GM23338 (cell line): ENCODE measurements at regions not wholly inside any gene's neighbourhood (a gene's known extent, or its start where the extent isn't known, plus 50 kb on each side); places are given as distances from the start of the nearest gene placed in this dataset.

Experiments used
- ATAC-seq: fragments of 200-7000 bp; cut with Tn5 transposase; 3 replicates; pipeline ENCODE4 v1.9.1; 2020
- DNase-seq: peaks from one replicate; pipeline ENCODE4 v3.0.0-alpha.2; 2015; ENCODE audit warnings: low spot score
- H2AFZ ChIP-seq: fragments of 200-600 bp; sonication (generic); 2 replicates; pipeline ENCODE4 v1.8.0; 2016; ENCODE audit warnings: antibody characterized with exemption, mild to moderate bottlenecking, moderate library complexity
- H3F3A ChIP-seq: fragments of 200-600 bp; sonication (generic); replicated peaks from 2 replicates; pipeline ENCODE4 v1.8.0; 2017; ENCODE audit warnings: antibody characterized with exemption, mixed run types, low read depth
- H3K27ac ChIP-seq: fragments of 200-600 bp; sonication (generic); 2 replicates; pipeline ENCODE4 v1.6.1; 2016; ENCODE audit warnings: low read depth
- H3K27me3 ChIP-seq: fragments of 200-600 bp; sonication (generic); 2 replicates; pipeline ENCODE4 v1.8.0; 2016; ENCODE audit warnings: mild to moderate bottlenecking, mixed run types, moderate library complexity; ENCODE audit not compliant: insufficient read depth
- H3K36me3 ChIP-seq: fragments of 200-600 bp; sonication (generic); 2 replicates; pipeline ENCODE4 v1.8.0; 2016; ENCODE audit warnings: mild to moderate bottlenecking; ENCODE audit not compliant: insufficient read depth
- H3K4me1 ChIP-seq: fragments of 200-600 bp; sonication (generic); 2 replicates; pipeline ENCODE4 v1.8.0; 2016; ENCODE audit warnings: mild to moderate bottlenecking, moderate library complexity; ENCODE audit not compliant: insufficient read depth
- H3K4me2 ChIP-seq: fragments of 200-600 bp; sonication (generic); 2 replicates; pipeline ENCODE4 v1.7.1; 2017; ENCODE audit warnings: mixed run types
- H3K4me3 ChIP-seq: fragments of 200-600 bp; sonication (generic); 2 replicates; pipeline ENCODE4 v1.6.1; 2016; ENCODE audit warnings: mixed run types
- H3K79me2 ChIP-seq: fragments of 200-600 bp; sonication (generic); replicated peaks from 2 replicates; pipeline ENCODE4 v1.8.0; 2017; ENCODE audit warnings: mild to moderate bottlenecking; ENCODE audit not compliant: insufficient read depth
- H3K9me2 ChIP-seq: fragments of 200-600 bp; sonication (generic); 2 replicates; pipeline ENCODE4 v1.8.0; 2017; ENCODE audit not compliant: insufficient read depth
- H4K20me1 ChIP-seq: fragments of 200-600 bp; sonication (generic); replicated peaks from 2 replicates; pipeline ENCODE4 v1.8.0; 2017; ENCODE audit warnings: mild to moderate bottlenecking; ENCODE audit not compliant: insufficient read depth
- H3K27ac Mint-ChIP-seq: 2 replicates; pipeline ENCODE4 v1.8.0; 2020; ENCODE audit warnings: inconsistent platforms, mild to moderate bottlenecking, moderate library complexity, mixed read lengths
- H3K27me3 Mint-ChIP-seq: 3 replicates; pipeline ENCODE4 v1.8.0; 2022; ENCODE audit warnings: low read depth, mild to moderate bottlenecking, moderate library complexity, mixed read lengths, inconsistent platforms; ENCODE audit not compliant: insufficient read depth, poor library complexity
- H3K36me3 Mint-ChIP-seq: 3 replicates; pipeline ENCODE4 v1.8.0; 2021; ENCODE audit warnings: low read depth, mild to moderate bottlenecking, inconsistent platforms, moderate library complexity, mixed read lengths
- H3K4me1 Mint-ChIP-seq: 3 replicates; pipeline ENCODE4 v1.8.0; 2020; ENCODE audit warnings: mild to moderate bottlenecking, inconsistent platforms, mixed read lengths
- H3K4me3 Mint-ChIP-seq: 3 replicates; pipeline ENCODE4 v1.8.0; 2021; ENCODE audit warnings: moderate library complexity, mild to moderate bottlenecking, inconsistent platforms, mixed read lengths
- H3K9me3 Mint-ChIP-seq: 3 replicates; pipeline ENCODE4 v1.8.0; 2020; ENCODE audit warnings: moderate library complexity, mild to moderate bottlenecking, inconsistent platforms, mixed read lengths
- CREB1 ChIP-seq: fragments of 250-450 bp; sonication (Bioruptor Pico); IDR thresholded peaks from 2 replicates; pipeline ENCODE4 v1.5.0; 2020; ENCODE audit warnings: low read depth, mild to moderate bottlenecking, moderate library complexity
- EZH2 ChIP-seq: fragments of 200-600 bp; sonication (generic); IDR thresholded peaks from one replicate; pipeline ENCODE4 v1.8.0; 2017; ENCODE audit warnings: antibody characterized with exemption, mild to moderate bottlenecking, low read depth; ENCODE audit not compliant: unreplicated experiment
- EZH2phosphoT487 ChIP-seq: fragments of 200-600 bp; sonication (generic); IDR thresholded peaks from one replicate; pipeline ENCODE4 v1.8.1; 2018; ENCODE audit warnings: antibody characterized with exemption; ENCODE audit not compliant: unreplicated experiment
- JUNB ChIP-seq: IDR thresholded peaks from one replicate; pipeline ENCODE4 v1.6.1; 2016; ENCODE audit warnings: antibody characterized with exemption; ENCODE audit not compliant: unreplicated experiment
- ZNF114 ChIP-seq: fragments of 250-450 bp; sonication (Bioruptor Pico); IDR thresholded peaks from 2 replicates; pipeline ENCODE4 v1.5.0; 2020; ENCODE audit warnings: mild to moderate bottlenecking, moderate library complexity
- ZNF331 ChIP-seq: fragments of 250-450 bp; sonication (Bioruptor Pico); IDR thresholded peaks from 2 replicates; pipeline ENCODE4 v1.5.0; 2020; ENCODE audit warnings: low read depth, mild to moderate bottlenecking, moderate library complexity
- TF ChIP-seq, protein P1 (sequence below): IDR thresholded peaks from one replicate; pipeline ENCODE4 v1.6.1; 2018; ENCODE audit warnings: antibody characterized with exemption; ENCODE audit not compliant: unreplicated experiment
- TF ChIP-seq, protein P2 (sequence below): IDR thresholded peaks from 2 replicates; pipeline ENCODE4 v1.6.1; 2016; ENCODE audit warnings: antibody characterized with exemption
- TF ChIP-seq, protein P3 (sequence below): fragments of 250-450 bp; sonication (Bioruptor Pico); IDR thresholded peaks from 2 replicates; pipeline ENCODE4 v1.5.0; 2020; ENCODE audit warnings: mild to moderate bottlenecking, moderate library complexity

DNA sequence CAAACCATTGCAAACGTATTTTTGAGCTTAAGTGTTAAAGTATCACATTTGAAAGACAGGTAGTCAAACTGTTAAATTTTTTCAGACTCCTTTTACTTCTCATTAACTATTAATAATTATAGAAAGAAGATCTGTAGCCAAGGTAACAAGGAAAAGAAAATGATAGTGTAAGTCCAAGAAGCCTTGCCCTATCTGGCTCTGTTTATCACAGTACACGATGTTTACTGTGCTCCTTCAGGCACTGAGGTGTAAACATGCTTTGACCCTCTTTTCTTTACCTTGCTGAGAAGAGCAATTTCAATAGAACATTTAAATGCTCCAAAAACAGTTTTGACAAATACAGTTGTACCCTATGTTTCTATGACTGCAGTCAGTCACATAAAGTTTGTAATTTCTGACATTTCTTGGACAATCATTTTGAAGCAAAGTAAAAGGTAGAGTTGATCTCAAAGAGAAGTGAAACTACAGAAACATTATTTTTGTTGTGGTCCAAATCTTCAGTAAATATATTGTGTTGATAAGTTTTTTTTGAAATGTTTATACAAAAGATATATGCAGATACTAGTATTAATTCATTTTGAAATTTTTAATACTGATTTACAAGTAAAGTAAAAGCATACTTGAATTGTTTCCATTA is 152.6 kb upstream of the KYNU start (continued):
- TF ChIP-seq, protein P1, sequence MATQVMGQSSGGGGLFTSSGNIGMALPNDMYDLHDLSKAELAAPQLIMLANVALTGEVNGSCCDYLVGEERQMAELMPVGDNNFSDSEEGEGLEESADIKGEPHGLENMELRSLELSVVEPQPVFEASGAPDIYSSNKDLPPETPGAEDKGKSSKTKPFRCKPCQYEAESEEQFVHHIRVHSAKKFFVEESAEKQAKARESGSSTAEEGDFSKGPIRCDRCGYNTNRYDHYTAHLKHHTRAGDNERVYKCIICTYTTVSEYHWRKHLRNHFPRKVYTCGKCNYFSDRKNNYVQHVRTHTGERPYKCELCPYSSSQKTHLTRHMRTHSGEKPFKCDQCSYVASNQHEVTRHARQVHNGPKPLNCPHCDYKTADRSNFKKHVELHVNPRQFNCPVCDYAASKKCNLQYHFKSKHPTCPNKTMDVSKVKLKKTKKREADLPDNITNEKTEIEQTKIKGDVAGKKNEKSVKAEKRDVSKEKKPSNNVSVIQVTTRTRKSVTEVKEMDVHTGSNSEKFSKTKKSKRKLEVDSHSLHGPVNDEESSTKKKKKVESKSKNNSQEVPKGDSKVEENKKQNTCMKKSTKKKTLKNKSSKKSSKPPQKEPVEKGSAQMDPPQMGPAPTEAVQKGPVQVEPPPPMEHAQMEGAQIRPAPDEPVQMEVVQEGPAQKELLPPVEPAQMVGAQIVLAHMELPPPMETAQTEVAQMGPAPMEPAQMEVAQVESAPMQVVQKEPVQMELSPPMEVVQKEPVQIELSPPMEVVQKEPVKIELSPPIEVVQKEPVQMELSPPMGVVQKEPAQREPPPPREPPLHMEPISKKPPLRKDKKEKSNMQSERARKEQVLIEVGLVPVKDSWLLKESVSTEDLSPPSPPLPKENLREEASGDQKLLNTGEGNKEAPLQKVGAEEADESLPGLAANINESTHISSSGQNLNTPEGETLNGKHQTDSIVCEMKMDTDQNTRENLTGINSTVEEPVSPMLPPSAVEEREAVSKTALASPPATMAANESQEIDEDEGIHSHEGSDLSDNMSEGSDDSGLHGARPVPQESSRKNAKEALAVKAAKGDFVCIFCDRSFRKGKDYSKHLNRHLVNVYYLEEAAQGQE: no peak
- no peak for TF ChIP-seq EZH2

DNA sequence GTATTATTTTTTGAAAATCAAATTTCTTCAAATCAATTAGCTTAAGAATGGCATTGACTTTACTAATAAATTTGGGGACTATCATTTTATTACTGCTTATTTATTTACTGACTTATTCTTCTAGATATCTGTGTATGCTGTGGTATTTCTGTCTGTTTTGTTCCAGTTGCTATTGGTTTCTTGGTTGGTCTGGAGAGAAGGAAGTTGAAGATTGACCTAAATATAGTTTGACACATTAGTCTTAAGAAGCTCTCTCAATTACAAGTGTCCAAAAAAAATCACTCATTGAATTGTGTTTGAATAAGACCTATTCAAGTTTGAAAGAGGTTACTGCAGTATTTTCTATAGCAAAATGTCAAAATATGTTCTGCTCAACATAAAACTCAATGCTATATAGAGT is 153.3 kb upstream of the KYNU start:
- H3K27ac Mint-ChIP-seq: no peak overlapping the region
- H3K4me1 Mint-ChIP-seq: peaks cover 21% of the 10 kb centered on the region
- H3K27ac ChIP-seq: no peak overlapping the region
- H3K4me3 ChIP-seq: no peak overlapping the region
- no peak overlapping the region for H3K4me2 ChIP-seq
- H3K4me1 ChIP-seq: peaks cover 23% of the 10 kb centered on the region
- H3K27me3 ChIP-seq: no peaks in the 10 kb centered on the region
- H3K36me3 Mint-ChIP-seq: peaks cover 22% of the 10 kb centered on the region
- H3K27me3 Mint-ChIP-seq: peaks cover 7% of the 10 kb centered on the region
- ATAC-seq: no peak
- no peaks in the 10 kb centered on the region for H4K20me1 ChIP-seq
- H3K9me3 Mint-ChIP-seq: peaks cover 26% of the 10 kb centered on the region
- H2AFZ ChIP-seq: no peak overlapping the region
- H3K9me2 ChIP-seq: peaks cover 6% of the 10 kb centered on the region
- no peak for DNase-seq
- H3K79me2 ChIP-seq: no peaks in the 10 kb centered on the region
- peaks cover 6% of the 10 kb centered on the region for H3K36me3 ChIP-seq
- H3K4me3 Mint-ChIP-seq: no peak overlapping the region
- H3F3A ChIP-seq: no peaks in the 10 kb centered on the region
- TF ChIP-seq ZNF114: no peak
- TF ChIP-seq, protein P2, sequence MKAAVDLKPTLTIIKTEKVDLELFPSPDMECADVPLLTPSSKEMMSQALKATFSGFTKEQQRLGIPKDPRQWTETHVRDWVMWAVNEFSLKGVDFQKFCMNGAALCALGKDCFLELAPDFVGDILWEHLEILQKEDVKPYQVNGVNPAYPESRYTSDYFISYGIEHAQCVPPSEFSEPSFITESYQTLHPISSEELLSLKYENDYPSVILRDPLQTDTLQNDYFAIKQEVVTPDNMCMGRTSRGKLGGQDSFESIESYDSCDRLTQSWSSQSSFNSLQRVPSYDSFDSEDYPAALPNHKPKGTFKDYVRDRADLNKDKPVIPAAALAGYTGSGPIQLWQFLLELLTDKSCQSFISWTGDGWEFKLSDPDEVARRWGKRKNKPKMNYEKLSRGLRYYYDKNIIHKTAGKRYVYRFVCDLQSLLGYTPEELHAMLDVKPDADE: no peak
- TF ChIP-seq, protein P1: no peak
- TF ChIP-seq, protein P3, sequence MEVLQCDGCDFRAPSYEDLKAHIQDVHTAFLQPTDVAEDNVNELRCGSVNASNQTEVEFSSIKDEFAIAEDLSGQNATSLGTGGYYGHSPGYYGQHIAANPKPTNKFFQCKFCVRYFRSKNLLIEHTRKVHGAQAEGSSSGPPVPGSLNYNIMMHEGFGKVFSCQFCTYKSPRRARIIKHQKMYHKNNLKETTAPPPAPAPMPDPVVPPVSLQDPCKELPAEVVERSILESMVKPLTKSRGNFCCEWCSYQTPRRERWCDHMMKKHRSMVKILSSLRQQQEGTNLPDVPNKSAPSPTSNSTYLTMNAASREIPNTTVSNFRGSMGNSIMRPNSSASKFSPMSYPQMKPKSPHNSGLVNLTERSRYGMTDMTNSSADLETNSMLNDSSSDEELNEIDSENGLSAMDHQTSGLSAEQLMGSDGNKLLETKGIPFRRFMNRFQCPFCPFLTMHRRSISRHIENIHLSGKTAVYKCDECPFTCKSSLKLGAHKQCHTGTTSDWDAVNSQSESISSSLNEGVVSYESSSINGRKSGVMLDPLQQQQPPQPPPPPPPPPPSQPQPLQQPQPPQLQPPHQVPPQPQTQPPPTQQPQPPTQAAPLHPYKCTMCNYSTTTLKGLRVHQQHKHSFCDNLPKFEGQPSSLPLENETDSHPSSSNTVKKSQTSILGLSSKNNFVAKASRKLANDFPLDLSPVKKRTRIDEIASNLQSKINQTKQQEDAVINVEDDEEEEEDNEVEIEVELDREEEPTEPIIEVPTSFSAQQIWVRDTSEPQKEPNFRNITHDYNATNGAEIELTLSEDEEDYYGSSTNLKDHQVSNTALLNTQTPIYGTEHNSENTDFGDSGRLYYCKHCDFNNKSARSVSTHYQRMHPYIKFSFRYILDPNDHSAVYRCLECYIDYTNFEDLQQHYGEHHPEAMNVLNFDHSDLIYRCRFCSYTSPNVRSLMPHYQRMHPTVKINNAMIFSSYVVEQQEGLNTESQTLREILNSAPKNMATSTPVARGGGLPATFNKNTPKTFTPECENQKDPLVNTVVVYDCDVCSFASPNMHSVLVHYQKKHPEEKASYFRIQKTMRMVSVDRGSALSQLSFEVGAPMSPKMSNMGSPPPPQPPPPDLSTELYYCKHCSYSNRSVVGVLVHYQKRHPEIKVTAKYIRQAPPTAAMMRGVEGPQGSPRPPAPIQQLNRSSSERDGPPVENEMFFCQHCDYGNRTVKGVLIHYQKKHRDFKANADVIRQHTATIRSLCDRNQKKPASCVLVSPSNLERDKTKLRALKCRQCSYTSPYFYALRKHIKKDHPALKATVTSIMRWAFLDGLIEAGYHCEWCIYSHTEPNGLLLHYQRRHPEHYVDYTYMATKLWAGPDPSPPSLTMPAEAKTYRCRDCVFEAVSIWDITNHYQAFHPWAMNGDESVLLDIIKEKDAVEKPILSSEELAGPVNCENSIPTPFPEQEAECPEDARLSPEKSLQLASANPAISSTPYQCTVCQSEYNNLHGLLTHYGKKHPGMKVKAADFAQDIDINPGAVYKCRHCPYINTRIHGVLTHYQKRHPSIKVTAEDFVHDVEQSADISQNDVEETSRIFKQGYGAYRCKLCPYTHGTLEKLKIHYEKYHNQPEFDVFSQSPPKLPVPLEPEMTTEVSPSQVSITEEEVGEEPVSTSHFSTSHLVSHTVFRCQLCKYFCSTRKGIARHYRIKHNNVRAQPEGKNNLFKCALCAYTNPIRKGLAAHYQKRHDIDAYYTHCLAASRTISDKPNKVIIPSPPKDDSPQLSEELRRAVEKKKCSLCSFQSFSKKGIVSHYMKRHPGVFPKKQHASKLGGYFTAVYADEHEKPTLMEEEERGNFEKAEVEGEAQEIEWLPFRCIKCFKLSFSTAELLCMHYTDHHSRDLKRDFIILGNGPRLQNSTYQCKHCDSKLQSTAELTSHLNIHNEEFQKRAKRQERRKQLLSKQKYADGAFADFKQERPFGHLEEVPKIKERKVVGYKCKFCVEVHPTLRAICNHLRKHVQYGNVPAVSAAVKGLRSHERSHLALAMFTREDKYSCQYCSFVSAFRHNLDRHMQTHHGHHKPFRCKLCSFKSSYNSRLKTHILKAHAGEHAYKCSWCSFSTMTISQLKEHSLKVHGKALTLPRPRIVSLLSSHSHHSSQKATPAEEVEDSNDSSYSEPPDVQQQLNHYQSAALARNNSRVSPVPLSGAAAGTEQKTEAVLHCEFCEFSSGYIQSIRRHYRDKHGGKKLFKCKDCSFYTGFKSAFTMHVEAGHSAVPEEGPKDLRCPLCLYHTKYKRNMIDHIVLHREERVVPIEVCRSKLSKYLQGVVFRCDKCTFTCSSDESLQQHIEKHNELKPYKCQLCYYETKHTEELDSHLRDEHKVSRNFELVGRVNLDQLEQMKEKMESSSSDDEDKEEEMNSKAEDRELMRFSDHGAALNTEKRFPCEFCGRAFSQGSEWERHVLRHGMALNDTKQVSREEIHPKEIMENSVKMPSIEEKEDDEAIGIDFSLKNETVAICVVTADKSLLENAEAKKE (CRISPR knock-in tag): no peak
- no peak for TF ChIP-seq JUNB
- TF ChIP-seq EZH2phosphoT487: no peak
- no peak for TF ChIP-seq ZNF331 (CRISPR knock-in tag)
- no peak for TF ChIP-seq CREB1 (CRISPR knock-in tag)
